Skeletal muscle tissue (tissue), 3 donors: ENCODE measurements at regions not wholly inside any gene's neighbourhood (a gene's known extent, or its start where the extent isn't known, plus 50 kb on each side); places are given as distances from the start of the nearest gene placed in this dataset.

ENCODE experiments used
- H3K27ac ChIP-seq: one replicate; pipeline ENCODE4 v1.7.0; 2013; ENCODE audit warnings: mild to moderate bottlenecking, low read depth, low read length, inconsistent platforms
- H3K27me3 ChIP-seq, 3 donors: one replicate each; pipeline ENCODE4 v1.7.0; 2013; ENCODE audit warnings: low read length in 3 of 3; ENCODE audit not compliant: control insufficient read depth in 3 of 3, insufficient read depth in 3 of 3
- H3K36me3 ChIP-seq, 3 donors: one replicate each; pipeline ENCODE4 v1.7.0; 2013; ENCODE audit warnings: low read length in 3 of 3; ENCODE audit not compliant: control insufficient read depth in 3 of 3, insufficient read depth in 3 of 3
- H3K4me1 ChIP-seq, 3 donors: one replicate each; pipeline ENCODE4 v1.7.0; 2013; ENCODE audit warnings: low read length in 3 of 3, mild to moderate bottlenecking in 3 of 3; ENCODE audit not compliant: control insufficient read depth in 3 of 3, insufficient read depth in 3 of 3
- H3K4me3 ChIP-seq, 3 donors: one replicate each; pipeline ENCODE4 v1.7.0; 2013; ENCODE audit warnings: low read length in 3 of 3
- H3K9ac ChIP-seq, 3 donors: one replicate each; pipeline ENCODE4 v1.7.0; 2013; ENCODE audit warnings: low read length in 3 of 3, mild to moderate bottlenecking in 3 of 3, moderate library complexity in 2 of 3, low read depth in 1 of 3
- H3K9me3 ChIP-seq, 3 donors: one replicate each; pipeline ENCODE4 v1.7.0; 2013; ENCODE audit warnings: low read length in 3 of 3; ENCODE audit not compliant: control insufficient read depth in 3 of 3
- donor health status: Osteomylitis.

- Histone ChIP-seq H3K4me3 (no peak overlapping the region), H3K27ac (no peak overlapping the region), H3K4me1 (peaks cover 9 to 23% (median 10%) of the 10 kb centered on the region in 3 donors), H3K9me3 (no peaks in the 10 kb centered on the region), H3K36me3 (no peaks in the 10 kb centered on the region), H3K27me3 (no peaks in the 10 kb centered on the region), H3K9ac (no peak overlapping the region)
Observed at GRCh38 chr10:44326474-44327030, 58.3 kb downstream of the CXCL12 start.

GRCh38 chr10:44325596-44326307, 59.1 kb downstream of the CXCL12 start:
- Histone ChIP-seq H3K4me1 (peaks cover 9 to 24% (median 10%) of the 10 kb centered on the region in 3 donors), H3K9me3 (no peaks in the 10 kb centered on the region), H3K27ac (no peak overlapping the region), H3K36me3 (no peaks in the 10 kb centered on the region), H3K27me3 (no peaks in the 10 kb centered on the region), H3K4me3 (no peak overlapping the region), H3K9ac (no peak overlapping the region)

- Histone ChIP-seq H3K4me1 (peaks cover 9 to 25% (median 10%) of the 10 kb centered on the region in 3 donors), H3K4me3 (no peak overlapping the region), H3K36me3 (no peaks in the 10 kb centered on the region), H3K9me3 (no peaks in the 10 kb centered on the region), H3K27me3 (no peaks in the 10 kb centered on the region), H3K27ac (no peak overlapping the region), H3K9ac (no peak overlapping the region)
Observed at GRCh38 chr10:44325157-44325556, 59.7 kb downstream of the CXCL12 start.

- Histone ChIP-seq H3K4me3 (no peak overlapping the region), H3K9me3 (no peaks in the 10 kb centered on the region), H3K36me3 (no peaks in the 10 kb centered on the region), H3K27me3 (no peaks in the 10 kb centered on the region), H3K4me1 (peaks cover 9 to 25% (median 11%) of the 10 kb centered on the region in 3 donors), H3K9ac (no peak overlapping the region), H3K27ac (no peak overlapping the region)
Observed at GRCh38 chr10:44323838-44324237, 61.1 kb downstream of the CXCL12 start.

GRCh38 chr10:44322137-44322536, 62.8 kb downstream of the CXCL12 start:
- no peaks in the 10 kb centered on the region for H3K36me3 ChIP-seq
- no peaks in the 10 kb centered on the region for H3K9me3 ChIP-seq
- no peak overlapping the region for H3K4me3 ChIP-seq
- no peak overlapping the region for H3K9ac ChIP-seq
- no peak overlapping the region for H3K27ac ChIP-seq
- peaks cover 9 to 24% (median 13%) of the 10 kb centered on the region in 3 donors for H3K4me1 ChIP-seq
- no peaks in the 10 kb centered on the region for H3K27me3 ChIP-seq

- no peaks in the 10 kb centered on the region for H3K9me3 ChIP-seq
Observed at GRCh38 chr10:44320756-44321155, 64.1 kb downstream of the CXCL12 start.

GRCh38 chr10:44317856-44318255, 67.0 kb downstream of the CXCL12 start:
- Histone ChIP-seq H3K9ac (no peak overlapping the region), H3K9me3 (no peaks in the 10 kb centered on the region), H3K27me3 (no peaks in the 10 kb centered on the region), H3K4me1 (peaks cover 2 to 3% (median 2%) of the 10 kb centered on the region in 3 donors), H3K27ac (no peak overlapping the region), H3K4me3 (no peak overlapping the region), H3K36me3 (no peaks in the 10 kb centered on the region)

More at GRCh38 chr10:44320756-44321155, 64.1 kb downstream of the CXCL12 start:
- no peaks in the 10 kb centered on the region for H3K27me3 ChIP-seq
- no peak overlapping the region for H3K9ac ChIP-seq
- no peak overlapping the region for H3K27ac ChIP-seq
- peaks cover 0 to 10% (median 2%) of the 10 kb centered on the region in 3 donors for H3K4me1 ChIP-seq
- H3K36me3 ChIP-seq, result no peaks in the 10 kb centered on the region
- no peak overlapping the region for H3K4me3 ChIP-seq

GRCh38 chr10:44316922-44317215, 68.0 kb downstream of the CXCL12 start:
- Histone ChIP-seq H3K27ac (no peak overlapping the region), H3K4me3 (no peak overlapping the region), H3K9me3 (no peaks in the 10 kb centered on the region)

GRCh38 chr10:44316187-44316921, 68.5 kb downstream of the CXCL12 start:
- no peaks in the 10 kb centered on the region for H3K27me3 ChIP-seq
- no peak overlapping the region for H3K9ac ChIP-seq
- H3K36me3 ChIP-seq, result no peaks in the 10 kb centered on the region
- no peak overlapping the region for H3K4me3 ChIP-seq
- H3K9me3 ChIP-seq, result no peaks in the 10 kb centered on the region
- H3K27ac ChIP-seq, result no peak overlapping the region
- H3K4me1 ChIP-seq, result peaks cover 5 to 7% (median 6%) of the 10 kb centered on the region in 3 donors

More at GRCh38 chr10:44316922-44317215, 68.0 kb downstream of the CXCL12 start:
- Histone ChIP-seq H3K9ac (no peak overlapping the region), H3K27me3 (no peaks in the 10 kb centered on the region), H3K36me3 (no peaks in the 10 kb centered on the region), H3K4me1 (peaks cover 2 to 3% (median 2%) of the 10 kb centered on the region in 3 donors)
